H1 (cell line): ENCODE measurements at regions not wholly inside any gene's neighbourhood (a gene's known extent, or its start where the extent isn't known, plus 50 kb on each side); places are given as distances from the start of the nearest gene placed in this dataset.

Experiments
- BCL11A ChIP-seq, 2 experiments: IDR thresholded peaks; one replicate each; pipeline ENCODE4 v1.6.1; 2011; ENCODE audit warnings: low read depth in 2 of 2, low read length in 2 of 2, mild to moderate bottlenecking in 2 of 2
- CHD2 ChIP-seq: IDR thresholded peaks from 2 replicates; pipeline ENCODE4 v1.6.1; 2012; ENCODE audit warnings: low read length, improper control_type of control experiment
- CHD7 ChIP-seq: fragments of 300-600 bp; sonication (generic); IDR thresholded peaks from 2 replicates; pipeline ENCODE4 v1.7.1; 2012; ENCODE audit warnings: low read length, moderate library complexity, mild to moderate bottlenecking, inconsistent platforms; ENCODE audit not compliant: insufficient replicate concordance
- GABPA ChIP-seq: IDR thresholded peaks from 2 replicates; pipeline ENCODE4 v1.6.1; 2011; ENCODE audit warnings: mild to moderate bottlenecking, low read length, moderate library complexity, borderline replicate concordance; ENCODE audit not compliant: insufficient read depth
- GTF2F1 ChIP-seq: IDR thresholded peaks from 2 replicates; pipeline ENCODE4 v1.6.1; 2012; ENCODE audit warnings: low read depth, low read length, improper control_type of control experiment, borderline replicate concordance
- HDAC2 ChIP-seq, 2 experiments: fragments of 300-600 bp in 1 of 2; sonication (generic) in 1 of 2; IDR thresholded peaks; 2 replicates each; pipeline ENCODE4 v1.6.1; 2011 to 2012; ENCODE audit warnings: low read depth in 2 of 2, low read length in 2 of 2, mild to moderate bottlenecking in 2 of 2, moderate library complexity in 2 of 2, borderline replicate concordance in 1 of 2, inconsistent platforms in 1 of 2
- POLR2A ChIP-seq, 2 experiments: IDR thresholded peaks; 1 replicate in 1 of 2; 2 replicates in 1 of 2; pipeline ENCODE4 v1.6.1; 2011; ENCODE audit warnings: low read depth in 2 of 2, low read length in 2 of 2, mild to moderate bottlenecking in 2 of 2; ENCODE audit errors: control extremely low read depth in 1 of 2
- SAP30 ChIP-seq: fragments of 300-600 bp; sonication (generic); IDR thresholded peaks from 2 replicates; pipeline ENCODE4 v1.7.1; 2012; ENCODE audit warnings: low read length, moderate library complexity, mild to moderate bottlenecking, inconsistent platforms; ENCODE audit not compliant: insufficient read depth, insufficient replicate concordance
- USF2 ChIP-seq: IDR thresholded peaks from 2 replicates; pipeline ENCODE4 v1.6.1; 2011; ENCODE audit warnings: low read length, improper control_type of control experiment

GRCh38 chr1:199847021-199847420 lies 180.5 kb upstream of the NR5A2 start (continued):
- TF ChIP-seq CHD7 (no peak), POLR2A (IDR thresholded peaks at IDR 0.05; ENCODE audit: control extremely low read depth in 1 of 2, low read depth in 2 of 2, low read length in 2 of 2) (no peak), CHD2 (no peak), GABPA (no peak), BCL11A (IDR thresholded peaks at IDR 0.05; ENCODE audit: low read depth in 2 of 2, low read length in 2 of 2) (no peak), HDAC2 (IDR thresholded peaks at IDR 0.05; ENCODE audit: borderline replicate concordance in 1 of 2, low read depth in 2 of 2, low read length in 2 of 2) (no peak), USF2 (no peak), SAP30 (no peak), GTF2F1 (no peak)
